GM19467 (cell line): ENCODE measurements at regions not wholly inside any gene's neighbourhood (a gene's known extent, or its start where the extent isn't known, plus 50 kb on each side); places are given as distances from the start of the nearest gene placed in this dataset.

ENCODE experiments used
- ATAC-seq: cut with Tn5 transposase; IDR thresholded peaks from one replicate; pipeline ENCODE4 v1.9.1; 2021; ENCODE audit warnings: mild to moderate bottlenecking, moderate library complexity; ENCODE audit not compliant: unreplicated experiment

DNA sequence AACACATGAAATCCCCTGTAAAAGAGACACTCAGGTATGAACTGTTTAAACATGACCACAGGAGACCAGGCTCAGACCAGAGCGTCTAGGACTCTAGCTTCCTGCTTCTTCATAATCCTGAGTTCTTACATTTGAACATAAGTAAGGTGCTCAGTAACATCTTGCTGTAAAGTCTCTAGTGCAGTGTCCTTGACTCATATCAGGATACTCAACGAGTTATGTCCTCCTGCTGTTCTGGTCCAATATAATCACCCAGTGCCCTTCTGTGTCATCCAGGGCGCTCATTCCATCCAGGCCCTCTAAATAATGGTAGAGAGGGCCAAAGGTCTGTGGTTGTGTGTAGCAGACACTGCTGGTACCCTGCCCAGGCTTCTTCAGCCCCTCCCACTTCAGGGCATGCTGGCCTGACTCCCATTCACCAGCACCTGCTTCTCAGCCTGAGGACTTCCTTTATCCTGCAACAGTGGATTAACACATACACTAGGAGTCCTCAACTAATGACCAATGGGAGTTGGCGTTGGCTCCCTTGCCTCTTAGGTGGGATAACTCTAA lies 66.8 kb upstream of the MOCS1 start:
- no peak for ATAC-seq

DNA sequence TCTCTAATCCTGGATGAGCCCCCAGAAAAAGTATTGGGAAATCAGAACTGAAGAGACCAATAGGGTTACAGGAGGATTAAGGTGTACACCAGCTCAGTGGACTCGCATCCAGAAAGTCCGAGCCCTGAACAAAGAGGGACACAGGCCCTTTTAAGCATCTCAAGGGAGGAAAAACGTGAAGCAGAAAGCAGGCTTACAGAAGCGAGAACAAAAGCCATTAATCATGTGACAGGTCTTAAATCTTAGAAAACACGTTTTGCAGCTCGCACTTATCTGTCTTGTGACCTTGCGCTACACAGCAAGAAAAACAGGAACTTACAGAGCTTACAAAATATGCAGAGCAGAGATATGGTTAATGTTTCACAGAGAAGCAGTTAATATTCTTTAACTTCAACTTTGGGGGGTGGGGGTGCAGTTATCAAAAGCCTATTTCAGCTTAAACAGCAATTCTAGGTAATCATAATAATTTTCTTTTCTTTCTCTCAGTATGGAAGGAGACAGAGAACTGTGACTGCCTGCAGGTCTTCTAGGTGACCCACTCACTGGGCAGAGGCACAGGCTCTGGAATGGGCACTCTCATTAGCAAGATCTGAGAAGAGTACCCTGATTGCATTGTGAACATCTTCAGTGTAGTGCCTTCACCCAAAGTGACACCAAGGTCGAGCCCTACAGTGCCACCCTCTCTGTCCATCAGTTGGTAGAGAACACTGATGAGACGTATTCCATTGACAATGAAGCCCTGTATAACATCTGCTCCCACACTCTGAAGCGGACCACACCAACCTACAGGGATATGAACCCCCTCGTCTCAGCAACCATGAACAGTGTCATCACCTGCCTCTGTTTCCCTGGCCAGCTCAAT lies 65.0 kb upstream of the MOCS1 start:
- no peak for ATAC-seq

DNA sequence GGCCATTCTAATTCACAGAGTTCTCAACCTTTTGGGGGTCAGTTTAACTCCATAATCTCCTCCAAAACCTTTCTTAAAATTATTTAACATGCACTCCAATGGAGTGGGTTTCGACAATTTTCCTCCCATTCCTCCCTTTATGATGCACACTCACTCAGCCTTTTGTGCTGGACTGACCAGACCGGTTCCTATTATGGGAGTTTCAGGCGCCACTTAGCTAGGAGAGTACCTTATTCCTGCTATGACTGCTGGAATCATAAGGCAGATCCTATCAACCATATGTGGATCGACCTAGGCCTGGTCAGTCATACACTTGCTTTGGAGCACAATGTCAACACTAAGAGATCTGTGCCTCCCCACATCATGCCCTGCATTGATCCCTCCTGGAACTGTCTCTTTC lies 63.9 kb upstream of the MOCS1 start:
- ATAC-seq, result no peak

DNA sequence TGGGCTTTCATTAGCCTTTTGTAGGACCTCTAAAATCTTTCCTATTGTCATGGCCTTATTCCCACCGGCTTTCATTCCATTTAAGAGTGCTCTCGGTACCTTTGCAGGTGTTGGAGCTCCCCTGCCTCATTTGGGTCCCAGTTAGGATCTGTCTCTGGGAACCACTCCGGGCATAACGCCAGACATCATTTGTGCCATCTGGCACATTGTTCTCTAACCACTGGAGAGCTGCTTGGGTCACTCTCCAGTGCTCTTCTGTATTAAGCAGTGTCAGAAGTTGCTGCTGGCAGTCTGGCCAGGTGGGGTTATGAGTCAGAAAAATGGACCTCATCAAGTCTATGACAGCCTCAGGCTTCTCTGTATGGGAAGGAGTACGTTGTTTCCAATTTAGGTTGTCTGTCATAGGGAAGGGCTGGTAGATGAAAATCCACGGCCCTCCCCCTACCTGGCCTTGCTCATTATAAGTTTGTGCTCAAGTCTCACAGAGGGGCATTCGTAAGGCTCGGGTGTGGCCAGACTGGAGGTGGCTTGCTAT lies 62.9 kb upstream of the MOCS1 start:
- ATAC-seq, result no peak

DNA sequence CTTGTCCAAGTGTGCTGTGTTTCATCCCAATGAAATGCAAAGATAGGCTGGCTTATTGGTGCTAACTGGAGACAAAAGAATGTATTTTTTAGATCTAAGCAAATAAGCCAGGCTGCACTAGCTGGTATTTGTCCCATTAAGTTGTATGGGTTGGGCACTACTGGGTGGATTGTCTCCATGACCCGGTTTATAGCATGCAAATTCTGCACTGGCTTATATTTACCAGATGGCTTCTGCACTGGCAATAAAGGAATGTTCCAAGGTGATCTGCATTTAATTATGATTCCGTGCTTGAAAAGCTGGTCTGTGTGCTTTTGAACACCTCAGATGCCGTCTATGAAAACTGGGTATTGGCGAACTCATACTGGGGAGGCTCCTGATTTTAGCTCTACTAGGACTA lies 61.4 kb upstream of the MOCS1 start:
- no peak for ATAC-seq

DNA sequence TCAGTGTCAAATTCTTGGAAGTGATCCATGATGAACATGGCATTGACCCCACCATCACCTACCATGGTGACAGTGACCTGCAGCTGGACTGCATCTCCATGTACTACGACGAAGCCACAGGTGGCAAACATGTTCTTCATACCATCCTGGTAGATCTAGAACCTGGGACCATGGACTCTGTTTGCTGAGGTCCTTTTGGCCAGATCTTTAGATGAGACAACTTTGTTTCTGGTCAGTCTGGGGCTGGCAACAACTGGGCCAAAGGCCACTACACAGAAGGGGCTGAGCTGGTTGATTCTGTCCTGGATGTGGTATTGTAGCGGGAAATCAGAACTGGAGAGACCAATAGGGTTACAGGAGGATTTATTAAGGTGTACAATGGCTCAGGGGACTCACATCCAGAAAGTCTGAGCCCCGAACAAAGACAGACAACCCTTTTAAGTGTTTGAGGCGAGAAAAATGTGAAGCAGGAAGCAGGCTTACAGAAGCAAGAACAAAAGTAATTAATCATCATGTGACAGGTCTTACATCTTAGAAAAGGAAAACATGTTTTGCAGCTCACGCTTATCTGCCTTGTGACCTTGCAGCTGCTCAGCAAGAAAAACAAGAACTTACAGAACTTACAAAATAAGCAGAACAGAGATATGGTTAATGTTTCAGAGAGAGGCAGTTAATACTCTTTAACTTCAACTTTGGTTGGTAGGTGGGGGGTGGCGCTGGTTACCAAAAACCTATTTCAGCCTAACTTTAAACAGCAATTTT lies 58.8 kb upstream of the MOCS1 start:
- no peak for ATAC-seq
